NCI-H128 (cell line): ENCODE measurements at regions not wholly inside any gene's neighbourhood (a gene's known extent, or its start where the extent isn't known, plus 50 kb on each side); places are given as distances from the start of the nearest gene placed in this dataset.
A peak's percentile ranks its signal among the peaks of the same experiment; 100 is the strongest.
"Not testable (repeated sequence)": the region's sequence is repeated elsewhere in the genome, so short reads cannot be mapped to it uniquely, and the experiment has no call there.

Source experiments
- DNase-seq: peaks from one replicate; lab custom pipeline; 2025; ENCODE audit not compliant: unreplicated experiment; lab: John Stamatoyannopoulos, UW

DNA sequence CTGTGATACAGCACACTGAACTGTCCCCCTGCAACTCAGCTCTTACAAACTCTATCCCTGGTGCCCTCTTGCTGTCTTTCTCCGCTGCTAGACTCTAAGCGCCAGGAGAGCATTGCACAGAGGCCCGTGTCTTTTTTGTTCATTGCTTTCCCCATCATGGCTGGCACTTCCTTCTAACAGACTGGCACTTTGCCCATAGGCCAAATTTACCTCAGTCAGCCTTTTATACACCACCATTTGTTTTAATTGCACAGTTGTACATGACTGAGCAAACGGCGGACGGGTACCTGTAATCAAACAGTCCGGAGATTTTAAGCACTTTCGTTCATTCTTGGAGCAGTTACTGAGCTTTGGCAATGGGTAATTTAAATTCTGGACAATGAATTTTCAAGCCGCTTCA, 102.2 kb upstream of the CLINT1 start:
- no peak for DNase-seq

DNA sequence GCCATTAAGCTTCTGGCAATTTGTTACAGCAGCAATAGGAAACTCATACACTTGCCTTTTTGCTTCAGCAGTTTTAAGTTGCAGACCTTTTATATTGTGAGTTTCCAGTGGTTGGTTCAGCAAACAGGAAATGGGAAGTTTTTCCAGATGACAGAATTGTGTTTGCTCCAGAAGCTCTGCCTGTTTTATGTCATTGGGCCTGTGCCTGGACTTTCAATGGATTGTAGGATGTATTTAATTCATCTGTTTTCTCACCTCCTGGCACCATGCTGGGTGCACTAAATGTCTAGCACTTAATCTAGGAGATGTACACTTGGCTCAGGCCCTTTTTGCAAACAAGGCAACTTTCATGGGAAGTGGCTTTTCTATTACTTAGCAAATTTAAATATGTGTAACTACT, 100.4 kb upstream of the CLINT1 start:
- DNase-seq: no peak

DNA sequence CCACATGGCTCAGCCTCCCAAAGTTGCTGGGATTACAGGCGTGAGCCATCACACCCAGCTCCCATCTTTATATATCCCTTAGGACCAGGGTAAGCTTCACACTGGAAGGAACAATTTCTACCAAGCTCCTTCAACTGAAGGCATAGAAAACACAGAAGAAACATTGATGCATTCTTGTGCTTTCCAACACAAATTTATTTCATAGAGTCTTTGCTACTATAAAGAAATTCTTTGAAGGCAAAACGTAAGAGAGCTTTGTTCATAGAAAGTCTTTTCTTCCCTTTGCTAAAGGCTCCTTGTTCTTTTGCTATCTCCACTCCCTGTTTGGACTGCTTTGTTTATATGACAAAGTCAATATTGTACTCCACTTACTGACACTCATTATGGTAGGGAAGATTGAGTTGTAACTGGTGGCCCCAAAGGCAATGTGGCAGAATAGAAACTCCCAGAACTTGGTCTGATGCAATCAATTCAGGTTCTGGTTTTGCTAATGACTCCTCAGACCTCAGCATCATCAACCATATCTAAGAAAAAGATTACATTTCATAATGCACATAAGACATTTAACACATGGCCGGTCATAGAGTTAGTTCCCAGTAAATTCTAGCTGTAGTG, 97.4 kb upstream of the CLINT1 start:
- DNase-seq: no peak

DNA sequence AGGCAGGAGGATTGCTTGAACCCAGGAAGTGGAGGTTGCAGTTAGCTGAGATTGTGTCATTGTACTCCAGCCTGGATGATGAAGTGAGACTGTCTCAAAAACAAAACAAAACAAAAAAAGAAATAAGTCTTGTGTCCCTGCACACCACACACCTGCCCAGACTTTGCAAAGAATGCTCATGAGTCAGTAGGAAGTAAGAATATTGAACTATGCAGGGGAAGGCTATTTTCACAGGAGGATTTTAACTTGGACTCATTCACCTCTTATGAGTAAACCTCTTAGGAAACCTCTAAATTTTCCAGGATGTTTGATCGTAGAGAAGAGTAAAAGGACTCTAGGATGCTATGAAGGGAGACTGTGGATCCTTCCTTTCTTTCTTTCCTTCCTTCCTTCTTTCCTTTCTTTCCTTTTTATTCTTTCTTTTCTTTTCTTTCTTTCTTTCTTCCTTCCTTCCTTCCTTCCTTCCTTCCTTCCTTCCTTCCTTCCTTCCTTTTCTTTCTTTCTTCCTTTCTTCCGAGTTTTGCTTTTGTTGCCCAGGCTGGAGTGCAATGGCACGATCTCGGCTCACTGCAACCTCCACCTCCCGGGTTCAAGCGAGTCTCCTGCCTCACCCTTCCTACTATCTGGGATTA, 96.7 kb upstream of the CLINT1 start:
- DNase-seq: no peak

DNA sequence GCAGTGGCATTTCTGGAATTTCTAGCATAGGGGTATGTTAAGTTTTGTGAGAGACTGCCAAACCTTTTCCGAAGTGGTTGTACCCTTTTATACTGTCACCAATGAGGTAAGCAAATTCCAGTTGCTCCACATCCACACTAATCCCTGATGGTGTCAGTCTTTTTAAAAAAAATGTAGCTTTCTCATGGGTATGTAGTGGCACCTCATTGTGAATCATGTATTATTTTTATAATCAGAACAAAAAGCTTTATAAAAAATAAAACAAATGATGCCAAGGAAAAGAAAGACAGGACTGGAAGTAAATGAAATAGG, 93.4 kb upstream of the CLINT1 start:
- DNase-seq: no peak

DNA sequence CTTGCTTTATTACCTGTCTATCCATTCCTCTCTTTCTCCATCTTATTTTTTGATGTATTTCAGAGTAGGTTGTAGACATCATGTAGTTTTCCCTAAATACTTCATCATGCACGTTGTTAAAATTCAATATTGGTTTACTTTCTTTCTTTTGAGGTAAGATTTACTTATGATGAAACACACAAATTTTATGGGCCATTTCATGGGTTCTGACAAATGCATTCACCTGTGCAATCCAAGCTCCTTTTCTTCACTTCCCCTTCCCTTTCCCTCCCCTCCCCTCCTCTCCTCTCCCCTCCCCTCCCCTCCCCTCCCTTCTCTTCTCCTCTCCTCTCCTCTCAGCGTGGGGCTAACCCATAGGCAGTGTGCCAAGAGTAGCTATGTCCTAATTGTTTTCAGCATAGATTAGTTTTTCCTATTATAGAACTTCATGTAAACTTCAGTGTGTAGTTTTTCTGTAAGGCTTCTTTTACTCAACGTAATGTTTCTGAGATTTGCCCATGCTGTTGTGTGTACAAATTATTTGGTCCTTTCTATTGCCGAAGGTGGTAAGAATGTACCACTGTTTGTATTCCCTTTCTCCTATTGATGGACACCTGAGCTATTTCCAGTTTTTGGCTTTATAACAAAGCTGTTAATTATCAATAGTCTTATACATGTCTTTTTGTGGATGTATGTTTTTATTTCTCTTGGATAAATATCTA, 92.9 kb upstream of the CLINT1 start:
- no peak for DNase-seq

DNA sequence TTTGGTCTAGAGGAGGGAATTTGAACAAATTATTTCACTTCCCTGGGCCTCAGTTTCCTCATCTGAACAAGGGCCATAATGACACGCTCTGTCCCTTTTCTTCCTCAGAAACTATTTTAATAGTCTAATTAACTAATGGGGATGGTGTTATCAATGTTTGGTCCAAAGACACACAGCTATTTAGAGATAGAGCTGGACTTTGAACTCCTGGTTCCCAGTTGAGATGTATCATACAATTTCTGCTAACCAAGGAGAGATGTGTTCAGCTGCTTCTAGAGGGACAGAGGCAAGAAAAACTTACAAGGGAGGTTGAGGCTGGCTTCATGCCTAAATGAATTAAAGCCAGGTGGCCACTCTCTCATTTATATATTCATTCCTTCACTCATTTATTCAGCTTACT, 90.6 kb upstream of the CLINT1 start:
- no peak for DNase-seq

DNA sequence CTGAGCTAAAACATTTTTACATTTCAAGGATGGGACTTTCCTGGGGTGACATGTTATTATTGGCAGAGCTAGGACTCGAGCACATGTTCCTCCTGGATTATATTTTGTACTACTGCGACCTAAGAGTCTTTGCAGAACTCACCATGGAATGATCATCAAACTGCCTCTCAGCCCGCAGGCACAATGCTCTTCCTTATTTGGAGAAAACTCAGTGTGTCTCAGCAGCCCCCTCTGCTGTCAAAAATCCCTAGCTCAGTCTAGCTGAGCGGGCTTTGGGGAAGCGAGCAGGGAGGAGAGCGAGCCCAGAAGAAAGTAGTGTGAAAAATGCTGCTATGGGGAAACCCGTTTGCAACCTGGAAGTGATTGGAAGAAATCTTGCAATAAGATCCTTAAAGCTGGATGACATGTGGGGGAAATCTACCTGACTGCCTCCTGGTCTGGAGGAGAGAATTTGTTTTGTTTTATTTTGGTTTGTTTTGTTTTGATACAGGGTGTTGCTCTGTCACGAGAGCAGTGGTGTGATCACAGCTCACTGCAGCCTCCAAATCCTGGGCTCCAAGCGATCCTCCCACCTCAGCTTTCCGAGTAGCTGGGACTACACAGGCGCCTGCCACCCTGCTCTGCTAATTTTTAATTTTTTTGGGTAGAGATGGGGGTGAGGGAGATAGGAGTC, 89.9 kb upstream of the CLINT1 start:
- DNase-seq: peak; percentile 64

DNA sequence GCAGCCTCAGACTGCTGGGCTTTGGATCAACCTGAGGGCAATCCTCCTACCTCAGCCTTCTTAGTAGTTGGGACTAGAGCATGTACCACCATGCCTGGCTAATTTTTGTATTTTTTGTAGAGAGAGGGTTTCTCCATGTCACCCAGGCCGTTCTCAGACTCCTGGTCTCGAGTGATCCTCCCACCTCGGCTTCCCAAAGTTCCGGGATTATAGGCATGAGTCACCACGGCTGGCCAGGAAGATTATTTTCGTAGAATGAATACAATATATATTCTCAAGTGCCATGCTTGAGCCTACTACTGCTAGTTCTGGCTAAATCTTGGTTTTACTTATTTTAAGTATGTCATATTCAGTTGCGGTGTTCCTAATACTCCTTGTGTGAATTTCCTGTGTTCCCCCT, 88.2 kb upstream of the CLINT1 start:
- no peak for DNase-seq

DNA sequence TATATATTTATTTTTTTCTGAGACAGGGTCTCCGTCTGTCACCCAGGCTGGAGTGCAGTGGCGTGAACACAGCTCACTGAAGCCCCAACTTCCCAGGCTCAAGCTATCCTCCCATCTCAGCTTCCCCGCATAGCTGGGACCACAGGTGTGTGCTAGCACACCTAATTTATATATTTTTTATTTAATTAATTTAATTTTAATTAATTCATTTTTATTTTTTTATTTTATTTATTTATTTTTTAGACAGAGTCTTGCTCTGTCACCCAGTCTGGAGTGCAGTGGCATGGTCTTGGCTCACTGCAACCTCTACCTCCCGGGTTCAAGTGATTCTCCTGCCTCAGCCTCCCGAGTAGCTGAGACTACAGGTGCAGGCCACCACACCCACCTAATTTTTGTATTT, 86.9 kb upstream of the CLINT1 start:
- DNase-seq: not testable (repeated sequence)

DNA sequence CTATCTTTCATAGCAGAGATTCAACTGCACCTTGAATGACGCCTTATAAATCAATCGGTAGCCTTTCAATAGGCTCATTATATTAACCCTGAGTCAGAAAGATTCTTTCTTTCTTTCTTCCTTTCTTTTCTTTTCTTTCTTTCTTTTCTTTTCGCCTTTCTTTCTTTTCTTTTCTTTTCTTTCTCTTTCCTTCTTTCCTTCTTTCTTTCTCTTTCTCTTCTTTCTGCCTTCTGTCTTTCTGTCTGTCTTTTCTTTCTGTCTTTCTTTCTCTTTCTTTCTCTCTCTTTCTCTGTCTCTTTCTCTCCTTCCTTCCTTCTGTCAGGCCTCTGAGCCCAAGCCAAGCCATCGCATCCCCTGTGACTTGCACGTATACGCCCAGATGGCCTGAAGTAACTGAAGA, 86.0 kb upstream of the CLINT1 start:
- no peak for DNase-seq

DNA sequence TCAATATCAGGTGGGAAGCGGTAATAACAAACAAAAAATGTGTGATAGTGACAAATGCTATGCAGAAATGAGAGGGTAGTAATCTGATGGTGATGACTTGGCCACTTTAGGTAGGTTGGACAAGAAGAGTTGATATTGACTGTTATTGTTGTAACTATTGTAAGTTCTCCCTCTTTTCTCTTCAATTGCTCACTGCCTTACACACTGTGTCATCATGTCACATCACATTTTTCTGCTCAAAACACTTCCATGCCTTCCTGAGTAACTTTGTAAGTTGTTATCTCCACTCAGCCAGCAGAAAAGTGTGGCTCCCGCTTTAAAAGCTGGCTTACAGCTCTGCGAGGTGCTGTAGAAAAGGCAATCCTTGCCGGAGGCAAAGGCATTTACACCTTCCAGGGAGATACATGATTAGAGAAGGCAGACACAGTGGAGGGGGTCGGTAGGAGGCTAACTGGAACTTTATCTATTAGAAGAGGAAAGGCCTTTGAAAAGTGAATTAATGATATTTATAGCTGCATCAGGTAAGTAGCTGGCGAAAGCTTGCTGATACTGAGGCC, 85.2 kb upstream of the CLINT1 start:
- DNase-seq: no peak

DNA sequence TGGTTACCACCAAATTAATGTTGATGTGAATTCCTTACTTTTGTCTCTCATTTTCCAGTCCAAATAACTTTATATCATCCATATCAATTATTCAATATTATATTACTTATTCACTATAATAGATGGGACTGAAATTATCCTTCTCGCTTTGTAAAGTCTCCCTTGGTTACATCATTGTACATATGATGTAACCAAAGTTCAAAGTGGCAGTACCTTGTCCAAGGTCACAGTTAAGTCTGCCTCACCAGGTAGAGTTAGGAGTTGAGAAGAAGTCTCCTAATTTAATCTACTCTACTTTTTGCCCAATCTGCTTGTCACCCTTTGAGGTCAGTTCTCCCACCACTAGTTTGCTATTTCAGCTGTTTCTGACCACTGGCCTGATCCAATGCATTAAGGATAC, 83.7 kb upstream of the CLINT1 start:
- DNase-seq: no peak

DNA sequence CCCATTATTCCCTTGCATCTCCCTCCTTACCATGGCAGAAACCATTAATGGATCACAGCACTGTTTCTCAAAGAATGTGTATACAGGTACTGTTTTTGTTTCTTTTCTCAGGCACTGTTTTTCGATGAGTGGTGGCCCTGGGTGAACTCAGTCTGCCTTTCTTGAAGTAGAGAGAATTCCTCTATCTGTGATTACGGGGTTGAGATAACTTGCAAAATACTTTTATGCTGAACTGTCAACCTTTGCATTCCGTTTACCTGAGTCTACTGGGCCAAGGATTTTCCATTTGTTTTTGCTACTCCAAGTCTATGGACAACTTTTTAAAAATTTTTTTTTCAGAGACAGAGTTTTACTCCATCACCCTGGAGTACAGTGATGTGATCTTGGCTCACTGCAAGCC, 82.7 kb upstream of the CLINT1 start:
- DNase-seq: no peak

DNA sequence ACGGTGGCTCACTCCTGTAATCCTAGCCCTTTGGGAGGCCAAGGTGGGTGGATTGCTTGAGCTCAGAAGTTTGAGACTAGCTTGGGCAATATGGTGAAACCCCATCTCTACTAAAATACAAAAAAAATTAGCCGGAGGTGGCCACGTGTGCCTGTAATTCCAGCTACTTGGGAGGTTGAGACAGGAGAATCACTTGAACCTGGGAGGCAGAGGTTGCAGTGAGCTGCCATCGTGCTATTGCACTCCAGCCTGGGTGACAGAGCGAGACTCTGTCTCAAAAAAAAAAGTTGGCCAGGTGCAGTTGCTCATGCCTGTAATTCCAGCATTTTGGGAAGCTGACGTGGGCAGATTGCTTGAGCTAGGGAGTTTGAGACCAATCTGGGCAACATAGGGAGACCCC, 79.2 kb upstream of the CLINT1 start:
- not testable (repeated sequence) for DNase-seq

DNA sequence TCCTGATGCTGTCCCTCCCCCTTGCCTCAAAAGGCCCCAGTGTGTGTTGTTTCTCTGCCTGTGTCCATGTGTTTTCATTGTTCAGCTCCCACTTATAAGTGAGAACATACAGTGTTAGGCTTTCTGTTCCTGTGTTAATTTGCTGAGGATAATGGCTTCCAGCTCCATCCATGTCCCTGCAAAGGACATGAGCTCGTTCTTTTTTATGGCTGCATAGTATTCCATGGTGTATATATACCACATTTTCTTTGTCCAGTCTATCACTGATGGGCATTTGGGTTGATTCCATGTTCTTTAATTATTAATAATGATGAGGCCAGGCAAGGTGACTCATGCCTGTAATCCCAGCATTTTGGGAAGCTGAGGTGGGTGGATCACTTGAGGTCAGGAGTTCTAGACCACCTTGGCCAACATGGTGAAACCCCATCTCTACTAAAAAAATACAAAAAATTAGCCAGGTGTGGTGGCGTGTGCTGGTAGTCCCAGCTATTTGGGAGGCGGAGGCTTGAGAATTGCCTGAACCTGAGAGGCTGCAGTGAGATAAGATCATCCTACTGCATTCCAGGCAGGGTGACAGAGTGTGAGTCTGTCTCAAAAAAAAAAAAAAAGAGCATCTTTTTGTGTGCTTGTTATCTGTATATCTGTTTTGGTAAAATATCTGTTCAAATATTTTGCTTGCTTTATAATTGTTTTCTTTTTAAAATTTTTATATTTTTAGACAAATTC, 78.0 kb upstream of the CLINT1 start:
- not testable (repeated sequence) for DNase-seq

DNA sequence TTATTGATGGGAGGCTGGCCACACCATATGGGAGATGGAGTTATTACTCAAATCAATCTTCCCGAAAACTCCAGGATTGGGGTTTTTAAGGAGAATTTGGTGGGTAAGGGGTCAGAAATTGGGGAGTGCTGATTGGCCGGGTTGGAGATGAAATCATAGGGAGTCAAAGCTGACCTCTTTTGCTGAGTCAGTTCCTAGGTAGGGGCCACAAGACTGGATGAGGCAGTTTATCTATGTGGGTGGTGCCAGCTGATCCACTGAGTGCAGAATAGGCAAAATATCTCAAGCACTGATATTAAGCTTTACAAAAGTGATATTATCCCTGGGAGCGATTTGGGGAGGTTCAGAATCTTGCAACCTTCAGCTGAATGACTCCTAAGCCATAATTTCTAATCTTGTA, 75.7 kb upstream of the CLINT1 start:
- DNase-seq: no peak

DNA sequence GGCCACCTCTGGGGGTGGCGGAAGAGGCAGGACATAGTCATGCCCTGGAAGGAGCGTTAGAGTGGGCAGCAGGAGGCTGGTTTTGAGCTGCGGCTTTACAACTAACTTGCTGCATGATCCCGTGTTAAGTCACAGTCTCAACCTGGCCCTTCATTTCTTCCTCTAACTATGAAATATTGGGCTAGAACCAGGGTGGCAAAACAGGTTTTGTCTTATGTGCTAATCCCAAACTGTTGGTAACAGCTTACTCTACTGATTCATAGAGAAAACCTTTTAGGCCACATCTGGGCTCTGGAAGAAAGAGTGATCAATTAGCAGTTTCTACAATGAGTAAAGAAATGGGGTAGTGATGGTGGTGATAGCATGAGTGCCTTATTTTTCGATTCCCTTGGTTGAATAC, 74.1 kb upstream of the CLINT1 start:
- no peak for DNase-seq

DNA sequence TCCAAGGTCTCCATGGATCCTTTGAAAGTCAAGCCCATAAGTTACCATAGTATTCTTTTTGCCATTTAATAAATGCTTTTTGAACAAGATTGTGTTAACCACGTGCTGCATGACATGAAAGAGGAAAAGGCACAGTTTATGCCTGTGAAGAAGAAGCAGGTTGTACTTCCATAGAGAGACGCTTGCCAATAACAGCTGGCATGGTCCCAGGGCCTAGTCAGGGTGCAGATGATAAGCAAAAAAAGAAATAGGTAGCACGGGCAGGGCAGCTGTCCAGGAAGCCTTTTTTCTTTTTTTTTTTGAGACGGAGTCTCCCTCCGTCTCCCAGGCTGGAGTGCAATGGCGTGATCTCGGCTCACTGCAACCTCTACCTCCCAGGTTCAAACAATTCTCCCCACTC, 71.8 kb upstream of the CLINT1 start:
- no peak for DNase-seq

DNA sequence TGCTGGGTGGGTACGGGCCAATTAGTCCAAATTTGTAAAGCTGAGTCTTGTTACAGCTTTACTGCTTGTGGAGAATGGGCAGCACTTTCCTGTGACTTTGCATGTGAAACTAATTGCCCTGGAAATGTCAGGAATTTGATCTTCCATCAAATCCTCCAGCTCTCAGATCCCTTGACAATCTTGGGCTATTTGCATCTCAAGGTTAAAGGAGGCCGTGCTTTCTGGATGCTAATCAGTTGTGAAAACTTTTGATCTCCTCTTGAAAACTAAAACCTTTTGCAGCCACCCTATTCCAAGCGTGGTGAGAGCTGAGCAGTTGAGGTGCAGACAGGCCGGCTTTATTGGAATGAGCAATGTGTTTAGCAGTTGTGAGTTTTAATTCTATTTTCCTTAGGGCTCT, 68.0 kb upstream of the CLINT1 start:
- DNase-seq: no peak
